ENCODE measurements at regions not wholly inside any gene's neighbourhood (a gene's known extent, or its start where the extent isn't known, plus 50 kb on each side); places are given as distances from the start of the nearest gene placed in this dataset.

GRCh38 chr11:131118247-131118646 lies 202.0 kb upstream of the SNX19 start:
- no peak for TF ChIP-seq CTCF (IDR thresholded peaks at IDR 0.05)
- no peak for ATAC-seq
- H3K36me3 ChIP-seq (ENCODE audit: low read depth) = no peaks in the 10 kb centered on the region
- DNase-seq = no peak
- H3K9me3 ChIP-seq = no peaks in the 10 kb centered on the region
- intact Hi-C loops (cut with DNase I, micrococcal nuclease) = no loop called here
- H3K4me3 ChIP-seq = no peak overlapping the region
- H3K4me1 ChIP-seq (ENCODE audit: low read depth) = no peaks in the 10 kb centered on the region

- no peak overlapping the region for H3K4me3 ChIP-seq
- H3K9me3 ChIP-seq = no peaks in the 10 kb centered on the region
- no peaks in the 10 kb centered on the region for H3K4me1 ChIP-seq (ENCODE audit: low read depth)
- no peak for TF ChIP-seq CTCF (IDR thresholded peaks at IDR 0.05)
- intact Hi-C loops (cut with DNase I, micrococcal nuclease) = no loop called here
- no peak for ATAC-seq
- no peak for DNase-seq
- no peaks in the 10 kb centered on the region for H3K36me3 ChIP-seq (ENCODE audit: low read depth)
Observed at GRCh38 chr11:131121426-131122333, 205.4 kb upstream of the SNX19 start.

GRCh38 chr11:131122448-131122847 lies 206.2 kb upstream of the SNX19 start:
- no peak for TF ChIP-seq CTCF (IDR thresholded peaks at IDR 0.05)
- intact Hi-C loops (cut with DNase I, micrococcal nuclease) = no loop called here
- Histone ChIP-seq H3K4me1 (ENCODE audit: low read depth) (no peaks in the 10 kb centered on the region), H3K36me3 (ENCODE audit: low read depth) (no peaks in the 10 kb centered on the region), H3K4me3 (no peak overlapping the region), H3K9me3 (peaks cover 2% of the 10 kb centered on the region)
- DNase-seq (no peak), ATAC-seq (no peak)

- Histone ChIP-seq H3K4me3 (no peak overlapping the region), H3K36me3 (ENCODE audit: low read depth) (no peaks in the 10 kb centered on the region), H3K9me3 (peaks cover 10% of the 10 kb centered on the region), H3K4me1 (ENCODE audit: low read depth) (no peaks in the 10 kb centered on the region)
- ATAC-seq (no peak), DNase-seq (no peak)
- intact Hi-C loops (cut with DNase I, micrococcal nuclease) = no loop called here
- no peak for TF ChIP-seq CTCF (IDR thresholded peaks at IDR 0.05)
Observed at GRCh38 chr11:131129474-131129873, 213.2 kb upstream of the SNX19 start.

GRCh38 chr11:131135611-131136010 lies 219.3 kb upstream of the SNX19 start:
- no peak for ATAC-seq
- intact Hi-C loops (cut with DNase I, micrococcal nuclease) = no loop called here
- Histone ChIP-seq H3K4me1 (ENCODE audit: low read depth) (no peaks in the 10 kb centered on the region), H3K36me3 (ENCODE audit: low read depth) (no peaks in the 10 kb centered on the region), H3K9me3 (no peaks in the 10 kb centered on the region), H3K4me3 (no peak overlapping the region)
- no peak for DNase-seq
- TF ChIP-seq CTCF (IDR thresholded peaks at IDR 0.05) = no peak
